ENCODE measurements at regions not wholly inside any gene's neighbourhood (a gene's known extent, or its start where the extent isn't known, plus 50 kb on each side); places are given as distances from the start of the nearest gene placed in this dataset.

DNA sequence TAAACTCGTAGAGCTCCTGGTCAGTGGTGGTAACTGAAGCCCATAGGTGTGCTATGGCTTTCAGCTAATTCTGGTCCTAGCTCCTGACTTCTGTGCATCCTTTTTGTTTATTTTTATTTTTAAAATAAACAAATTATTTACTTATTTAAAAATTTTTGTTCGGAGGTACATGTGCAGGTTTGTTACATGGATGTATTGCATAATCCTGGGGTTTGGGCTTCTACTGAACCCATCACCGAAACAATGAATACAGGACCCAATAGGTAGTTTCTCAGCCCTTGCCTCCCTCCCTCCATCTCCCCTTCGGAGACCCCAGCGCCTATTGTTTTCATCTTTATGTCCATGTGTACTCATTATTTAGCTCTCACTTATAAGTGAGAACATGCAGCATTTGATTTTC is 143.8 kb downstream of the URB2 start:
- no peak overlapping the region for H3K27ac Mint-ChIP-seq (ENCODE audit: unreplicated experiment)
- intact Hi-C loops (cut with micrococcal nuclease; ENCODE audit: unreplicated experiment), result no loop called here
- POLR2A ChIA-PET, result no interaction called here

GRCh38 chr1:229778794-229779193 is 152.7 kb downstream of the URB2 start:
- no peaks in the 10 kb centered on the region for H3K36me3 ChIP-seq (ENCODE audit: control insufficient read depth, insufficient read depth, low read length)
- TF ChIP-seq, protein P1, sequence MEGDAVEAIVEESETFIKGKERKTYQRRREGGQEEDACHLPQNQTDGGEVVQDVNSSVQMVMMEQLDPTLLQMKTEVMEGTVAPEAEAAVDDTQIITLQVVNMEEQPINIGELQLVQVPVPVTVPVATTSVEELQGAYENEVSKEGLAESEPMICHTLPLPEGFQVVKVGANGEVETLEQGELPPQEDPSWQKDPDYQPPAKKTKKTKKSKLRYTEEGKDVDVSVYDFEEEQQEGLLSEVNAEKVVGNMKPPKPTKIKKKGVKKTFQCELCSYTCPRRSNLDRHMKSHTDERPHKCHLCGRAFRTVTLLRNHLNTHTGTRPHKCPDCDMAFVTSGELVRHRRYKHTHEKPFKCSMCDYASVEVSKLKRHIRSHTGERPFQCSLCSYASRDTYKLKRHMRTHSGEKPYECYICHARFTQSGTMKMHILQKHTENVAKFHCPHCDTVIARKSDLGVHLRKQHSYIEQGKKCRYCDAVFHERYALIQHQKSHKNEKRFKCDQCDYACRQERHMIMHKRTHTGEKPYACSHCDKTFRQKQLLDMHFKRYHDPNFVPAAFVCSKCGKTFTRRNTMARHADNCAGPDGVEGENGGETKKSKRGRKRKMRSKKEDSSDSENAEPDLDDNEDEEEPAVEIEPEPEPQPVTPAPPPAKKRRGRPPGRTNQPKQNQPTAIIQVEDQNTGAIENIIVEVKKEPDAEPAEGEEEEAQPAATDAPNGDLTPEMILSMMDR (IDR thresholded peaks at IDR 0.05; ENCODE audit: insufficient read depth in 1 of 2, low read depth in 1 of 2, low read length in 1 of 2, severe bottlenecking in 1 of 2, unreplicated experiment in 1 of 2), result no peak
- POLR2A ChIA-PET, result no interaction called here
- no peak overlapping the region for H3K4me3 ChIP-seq (ENCODE audit: low read depth, low read length)
- CTCF ChIA-PET, result no interaction called here
- no TSS peak for BruUV-seq (replicated peaks)
- Mint-ChIP-seq H3K9me3 (ENCODE audit: unreplicated experiment) (no peaks in the 10 kb centered on the region), H3K27ac (ENCODE audit: unreplicated experiment) (no peak overlapping the region), H3K4me3 (ENCODE audit: unreplicated experiment) (no peak overlapping the region), H3K36me3 (ENCODE audit: insufficient read depth, unreplicated experiment) (no peaks in the 10 kb centered on the region), H3K27me3 (ENCODE audit: insufficient read depth, unreplicated experiment) (no peaks in the 10 kb centered on the region), H3K4me1 (ENCODE audit: low read depth, unreplicated experiment) (no peaks in the 10 kb centered on the region)
- H3K27me3 ChIP-seq (replicated peaks; ENCODE audit: control insufficient read depth, insufficient read depth, low read length), result no peaks in the 10 kb centered on the region
- H3K4me1 ChIP-seq, result 0 out of 2 replicates have a peak, but pooled peaks cover 5% of the 10 kb centered on the region
- intact Hi-C loops (cut with micrococcal nuclease; ENCODE audit: unreplicated experiment), result no loop called here
- H3K9me3 ChIP-seq, result no peaks in the 10 kb centered on the region
- DNase-seq, result no peak

More for the DNA sequence above, 143.8 kb downstream of the URB2 start:
- no peak for DNase-seq
- no peaks in the 10 kb centered on the region for H3K4me1 Mint-ChIP-seq (ENCODE audit: low read depth, unreplicated experiment)
- Histone ChIP-seq H3K9me3 (no peaks in the 10 kb centered on the region), H3K36me3 (ENCODE audit: control insufficient read depth, insufficient read depth, low read length) (no peaks in the 10 kb centered on the region), H3K4me1 (no peaks in the 10 kb centered on the region), H3K4me3 (ENCODE audit: low read depth, low read length) (no peak overlapping the region), H3K27me3 (replicated peaks; ENCODE audit: control insufficient read depth, insufficient read depth, low read length) (no peaks in the 10 kb centered on the region; the same call in 1 of the 2 replicates)
- CTCF ChIA-PET, result no interaction called here
- H3K27me3 Mint-ChIP-seq (ENCODE audit: insufficient read depth, unreplicated experiment), result peaks cover 9% of the 10 kb centered on the region
- H3K9me3 Mint-ChIP-seq (ENCODE audit: unreplicated experiment), result no peaks in the 10 kb centered on the region
- TF ChIP-seq, protein P1 (IDR thresholded peaks at IDR 0.05; ENCODE audit: insufficient read depth in 1 of 2, low read depth in 1 of 2, low read length in 1 of 2, severe bottlenecking in 1 of 2, unreplicated experiment in 1 of 2), result no peak
- no peaks in the 10 kb centered on the region for H3K36me3 Mint-ChIP-seq (ENCODE audit: insufficient read depth, unreplicated experiment)
- no peak overlapping the region for H3K4me3 Mint-ChIP-seq (ENCODE audit: unreplicated experiment)
- no TSS peak for BruUV-seq (replicated peaks)

DNA sequence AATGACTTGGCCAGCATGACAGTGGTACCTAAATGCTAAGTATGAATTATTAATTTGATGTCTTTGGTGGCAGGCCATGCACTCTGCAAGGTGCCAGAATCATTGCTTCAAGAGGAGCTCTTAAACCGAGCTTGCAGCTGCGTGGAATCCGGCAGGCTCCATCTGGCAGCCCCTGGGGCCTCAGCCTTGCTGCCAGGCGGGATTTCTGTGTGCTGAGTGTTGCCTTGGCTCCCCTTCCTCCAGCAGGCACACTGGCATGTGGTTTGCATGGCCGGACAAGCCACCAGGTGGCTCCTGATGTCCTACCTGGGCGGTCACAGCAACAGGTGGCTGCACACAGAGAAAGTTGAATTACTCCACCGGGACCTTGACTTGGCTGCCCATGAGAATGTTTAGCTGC is 155.4 kb downstream of the URB2 start:
- POLR2A ChIA-PET, result no interaction called here
- BruUV-seq (replicated peaks), result no TSS peak
- Histone ChIP-seq H3K4me1 (no peaks in the 10 kb centered on the region), H3K4me3 (ENCODE audit: low read depth, low read length) (no peak overlapping the region), H3K36me3 (ENCODE audit: control insufficient read depth, insufficient read depth, low read length) (no peaks in the 10 kb centered on the region), H3K9me3 (no peaks in the 10 kb centered on the region), H3K27me3 (replicated peaks; ENCODE audit: control insufficient read depth, insufficient read depth, low read length) (no peaks in the 10 kb centered on the region)
- intact Hi-C loops (cut with micrococcal nuclease; ENCODE audit: unreplicated experiment), result no loop called here
- no peaks in the 10 kb centered on the region for H3K4me1 Mint-ChIP-seq (ENCODE audit: low read depth, unreplicated experiment)
- CTCF ChIA-PET, result no interaction called here
- TF ChIP-seq, protein P1 (IDR thresholded peaks at IDR 0.05; ENCODE audit: insufficient read depth in 1 of 2, low read depth in 1 of 2, low read length in 1 of 2, severe bottlenecking in 1 of 2, unreplicated experiment in 1 of 2), result peak; percentile 32 to 65
- no peak overlapping the region for H3K27ac Mint-ChIP-seq (ENCODE audit: unreplicated experiment)
- H3K36me3 Mint-ChIP-seq (ENCODE audit: insufficient read depth, unreplicated experiment), result no peaks in the 10 kb centered on the region
- peaks cover 3% of the 10 kb centered on the region for H3K27me3 Mint-ChIP-seq (ENCODE audit: insufficient read depth, unreplicated experiment)
- peak; percentile 39 to 45 for DNase-seq
- H3K4me3 Mint-ChIP-seq (ENCODE audit: unreplicated experiment), result no peak overlapping the region
- peaks cover 11% of the 10 kb centered on the region for H3K9me3 Mint-ChIP-seq (ENCODE audit: unreplicated experiment)

Data from Caco-2 (cell line).